HEK293 (cell line): ENCODE measurements at regions not wholly inside any gene's neighbourhood (a gene's known extent, or its start where the extent isn't known, plus 50 kb on each side); places are given as distances from the start of the nearest gene placed in this dataset.

ENCODE experiments used
- CTCF ChIA-PET: fragments of 350-600 bp; formaldehyde crosslinking; extraction: SDS; loops from one replicate; lab custom pipeline; 2021; ENCODE audit warnings: antibody characterized with exemption; lab: Yijun Ruan, JAX
- POLR2A ChIA-PET: fragments of 300-600 bp; formaldehyde crosslinking; extraction: SDS; loops from one replicate; lab custom pipeline; 2020; ENCODE audit warnings: antibody characterized with exemption, inconsistent platforms; lab: Yijun Ruan, JAX
- H3K27ac ChIP-seq: fragments of 200-500 bp; sonication (Bioruptor generic); 2 replicates; pipeline ENCODE4 v1.5.1; 2014; ENCODE audit warnings: low read depth, low read length, control low read depth, inconsistent platforms; ENCODE audit errors: extremely low read depth
- H3K36me3 ChIP-seq, 2 experiments: fragments of 200-500 bp in 1 of 2; sonication (Bioruptor generic) in 1 of 2; 1 replicate in 1 of 2; 2 replicates in 1 of 2; pipeline ENCODE4 v1.5.1; 2014 to 2017; ENCODE audit warnings: inconsistent platforms in 2 of 2, low read length in 2 of 2; ENCODE audit not compliant: control insufficient read depth in 2 of 2, insufficient read depth in 1 of 2
- H3K4me1 ChIP-seq: fragments of 200-500 bp; sonication (Bioruptor generic); 2 replicates; pipeline ENCODE4 v1.5.1; 2014; ENCODE audit warnings: mild to moderate bottlenecking, low read length, inconsistent platforms; ENCODE audit not compliant: control insufficient read depth, insufficient read depth
- H3K4me3 ChIP-seq: 2 replicates; pipeline ENCODE4 v1.5.1; 2011; ENCODE audit warnings: low read depth, mild to moderate bottlenecking, control low read depth, low read length, moderate library complexity
- H3K9me3 ChIP-seq: fragments of 200-500 bp; sonication (Bioruptor generic); 2 replicates; pipeline ENCODE4 v1.5.1; 2014; ENCODE audit warnings: low read depth, low read length, inconsistent platforms; ENCODE audit not compliant: control insufficient read depth, insufficient read depth
- BCL11B ChIP-seq: fragments of 450-650 bp; formaldehyde crosslinking; IDR thresholded peaks from 2 replicates; pipeline ENCODE4 v1.5.1; 2016; ENCODE audit warnings: low read depth, missing biosample characterization, missing genetic modification characterization
- CTCF ChIP-seq: fragments of 450-650 bp; formaldehyde crosslinking; IDR thresholded peaks from 2 replicates; pipeline ENCODE4 v1.5.1; 2016; ENCODE audit warnings: missing biosample characterization, missing genetic modification characterization
- PBX3 ChIP-seq: sonication (generic); formaldehyde crosslinking; IDR thresholded peaks from 2 replicates; pipeline ENCODE4 v1.8.1; 2022; ENCODE audit warnings: mild to moderate bottlenecking, moderate library complexity, missing genetic modification reagents
- REST ChIP-seq: fragments of 450-650 bp; formaldehyde crosslinking; IDR thresholded peaks from 2 replicates; pipeline ENCODE4 v1.5.1; 2016; ENCODE audit warnings: missing biosample characterization, missing genetic modification characterization
- YY2 ChIP-seq: fragments of 450-650 bp; formaldehyde crosslinking; IDR thresholded peaks from 2 replicates; pipeline ENCODE4 v1.5.1; 2016; ENCODE audit warnings: missing biosample characterization, missing genetic modification characterization
- ZBTB11 ChIP-seq: fragments of 450-650 bp; formaldehyde crosslinking; conservative IDR thresholded peaks from 2 replicates; pipeline ENCODE4 v1.5.1; 2016; ENCODE audit warnings: low read depth, missing biosample characterization, missing genetic modification characterization
- ZFHX2 ChIP-seq: fragments of 450-650 bp; formaldehyde crosslinking; conservative IDR thresholded peaks from 2 replicates; pipeline ENCODE4 v1.5.1; 2016; ENCODE audit warnings: missing biosample characterization, missing genetic modification characterization
- ZNF221 ChIP-seq: fragments of 450-650 bp; formaldehyde crosslinking; IDR thresholded peaks from 2 replicates; pipeline ENCODE4 v1.5.1; 2017; ENCODE audit warnings: missing biosample characterization, missing genetic modification characterization, borderline replicate concordance
- ZNF362 ChIP-seq: fragments of 450-650 bp; formaldehyde crosslinking; IDR thresholded peaks from 2 replicates; pipeline ENCODE4 v1.5.1; 2016; ENCODE audit warnings: missing biosample characterization, missing genetic modification characterization
- ZNF394 ChIP-seq: fragments of 450-650 bp; formaldehyde crosslinking; IDR thresholded peaks from 2 replicates; pipeline ENCODE4 v1.5.1; 2016; ENCODE audit warnings: missing biosample characterization, missing genetic modification characterization, mild to moderate bottlenecking, moderate library complexity, borderline replicate concordance
- ZNF416 ChIP-seq: fragments of 450-650 bp; formaldehyde crosslinking; IDR thresholded peaks from 2 replicates; pipeline ENCODE4 v1.5.1; 2016; ENCODE audit warnings: missing biosample characterization, missing genetic modification characterization
- ZNF433 ChIP-seq: fragments of 450-650 bp; formaldehyde crosslinking; IDR thresholded peaks from 2 replicates; pipeline ENCODE4 v1.5.1; 2016; ENCODE audit warnings: missing biosample characterization, missing genetic modification characterization, low read depth
- ZNF449 ChIP-seq: fragments of 450-650 bp; formaldehyde crosslinking; IDR thresholded peaks from 2 replicates; pipeline ENCODE4 v1.5.1; 2017; ENCODE audit warnings: missing biosample characterization, mild to moderate bottlenecking, missing genetic modification characterization, moderate library complexity
- ZNF585B ChIP-seq: fragments of 450-650 bp; formaldehyde crosslinking; IDR thresholded peaks from 2 replicates; pipeline ENCODE4 v1.5.1; 2016; ENCODE audit warnings: missing biosample characterization, missing genetic modification characterization
- ZNF830 ChIP-seq: fragments of 450-650 bp; IDR thresholded peaks from 2 replicates; pipeline ENCODE4 v1.5.0; 2018; ENCODE audit warnings: missing biosample characterization, missing genetic modification characterization, low read depth, mild to moderate bottlenecking, moderate library complexity
- ZSCAN4 ChIP-seq: fragments of 450-650 bp; formaldehyde crosslinking; IDR thresholded peaks from 2 replicates; pipeline ENCODE4 v1.5.1; 2017; ENCODE audit warnings: missing biosample characterization, missing genetic modification characterization

- Histone ChIP-seq H3K36me3 (no peaks in the 10 kb centered on the region), H3K9me3 (no peaks in the 10 kb centered on the region), H3K4me3 (no peak overlapping the region), H3K27ac (no peak overlapping the region), H3K4me1 (no peaks in the 10 kb centered on the region)
- POLR2A ChIA-PET: no interaction called here
- CTCF ChIA-PET: no interaction called here
- TF ChIP-seq ZSCAN4 (tag by site-specific recombination) (no peak), ZBTB11 (tag by site-specific recombination) (no peak), ZNF585B (tag by site-specific recombination) (no peak), ZNF221 (tag by site-specific recombination) (no peak), ZNF830 (tag by site-specific recombination) (no peak), ZNF433 (tag by site-specific recombination) (no peak), ZNF449 (tag by site-specific recombination) (no peak), YY2 (tag by site-specific recombination) (no peak), ZFHX2 (no peak), ZNF362 (tag by site-specific recombination) (no peak), PBX3 (CRISPR knock-in tag) (no peak), ZNF394 (tag by site-specific recombination) (no peak), CTCF (tag by site-specific recombination) (no peak), REST (tag by site-specific recombination) (no peak), BCL11B (tag by site-specific recombination) (no peak), ZNF416 (tag by site-specific recombination) (no peak)
- TF ChIP-seq, all 188 proteins: peak for 0
Observed at GRCh38 chr16:11452298-11452697, 107.0 kb downstream of the RMI2 start.
